SK-MEL-5 (cell line): ENCODE measurements at regions not wholly inside any gene's neighbourhood (a gene's known extent, or its start where the extent isn't known, plus 50 kb on each side); places are given as distances from the start of the nearest gene placed in this dataset.

Experiments used
- DNase-seq: peaks from one replicate; pipeline ENCODE4 v3.0.0-alpha.2; 2016; ENCODE audit warnings: low read depth, low spot score
- in situ Hi-C: cut with HindIII; loops from 2 replicates; pipeline ENCODE4 v1.10.0; 2016; ENCODE audit warnings: low sequenced_read_pairs, high pct_unique_total_duplicates, low pct_unique_long_range_greater_than_20kb

DNA sequence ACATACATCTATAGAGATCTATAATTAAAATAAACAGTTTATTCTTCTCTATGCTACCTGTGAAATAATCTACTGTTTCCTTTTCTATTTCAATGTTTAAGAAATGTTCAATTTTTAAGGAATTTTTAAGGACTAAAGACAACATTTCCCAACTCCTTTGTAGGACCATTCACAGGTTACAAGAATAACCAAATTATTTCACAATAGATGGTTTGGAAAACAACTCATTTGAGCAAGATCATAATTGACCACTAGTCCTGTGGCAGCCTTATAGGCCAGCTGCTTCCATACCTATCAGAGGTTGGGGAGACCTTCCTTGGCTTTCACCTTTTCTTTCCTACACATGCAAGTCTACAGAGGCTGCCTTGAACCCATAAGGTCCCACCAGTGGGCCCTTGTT is 193.7 kb downstream of the TTC39B start:
- in situ Hi-C loops = no loop called here

DNA sequence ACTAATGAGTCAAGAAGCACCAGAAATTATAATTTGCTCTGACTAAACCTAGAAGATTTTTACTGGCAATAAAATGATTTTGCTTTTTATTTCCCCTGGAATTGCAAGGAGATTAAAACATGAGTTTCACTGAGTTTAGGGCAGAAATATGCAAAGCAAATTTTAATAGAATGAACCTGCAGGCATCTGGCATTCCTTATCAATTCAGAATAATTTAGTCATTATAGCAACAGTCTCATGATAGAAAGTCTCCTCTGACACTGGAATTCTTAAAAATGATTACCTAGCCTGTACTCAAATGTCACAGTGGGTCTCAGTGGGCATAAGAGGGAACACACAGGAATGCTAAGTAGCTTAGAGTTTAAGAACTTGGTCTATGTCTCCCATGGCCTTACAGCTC is 195.9 kb downstream of the TTC39B start:
- in situ Hi-C loops = no loop called here
- no peak for DNase-seq

More for the DNA sequence above, 193.7 kb downstream of the TTC39B start:
- no peak for DNase-seq

DNA sequence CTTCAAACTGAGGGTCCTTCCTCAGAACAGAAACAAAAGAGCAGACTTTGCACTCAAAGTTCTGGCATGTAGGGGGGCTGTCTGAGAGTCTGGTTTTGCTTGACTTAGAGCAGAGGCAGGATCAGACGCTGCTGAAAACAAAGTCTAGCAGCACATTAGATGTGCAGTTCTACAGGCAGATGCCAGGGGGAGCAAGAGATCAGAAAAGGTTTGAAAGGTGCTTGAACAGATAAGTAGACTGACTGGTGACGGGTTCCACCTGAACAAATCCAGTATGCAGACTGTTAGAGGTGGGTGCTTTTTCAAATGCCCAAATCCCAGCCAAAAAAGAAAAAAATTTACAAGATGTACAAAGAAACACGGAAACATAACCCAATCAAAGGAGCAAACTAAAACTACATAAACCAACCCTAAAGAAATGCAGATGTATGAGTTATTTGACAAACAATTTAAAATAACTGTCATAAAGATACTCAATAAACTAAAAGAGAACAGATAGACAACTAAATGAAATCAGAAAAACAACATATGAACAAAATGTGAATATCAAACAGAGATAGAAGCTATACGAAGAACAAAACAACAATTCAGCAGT is 194.7 kb upstream of the FREM1 start:
- in situ Hi-C loops = no loop called here
- peak; percentile 57 for DNase-seq

DNA sequence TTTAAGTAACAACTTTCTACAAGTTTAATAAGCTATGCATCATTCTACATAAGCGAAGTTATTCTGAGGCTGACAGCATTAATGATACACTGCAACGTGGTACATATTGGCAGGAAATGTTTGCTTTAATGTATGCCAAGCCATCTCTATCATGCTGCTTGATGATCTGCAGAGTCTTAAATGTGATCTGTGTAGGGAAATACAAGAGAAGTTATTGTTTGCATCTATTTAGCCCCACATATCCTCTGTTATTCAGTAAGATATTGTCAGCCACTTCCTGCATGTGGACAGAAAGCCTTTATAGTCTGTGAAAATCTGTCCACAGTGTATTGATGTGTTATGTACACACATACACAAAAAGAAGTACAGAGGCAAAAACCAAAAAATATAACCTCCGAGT is 193.1 kb upstream of the FREM1 start:
- peak; percentile 89 for DNase-seq
- in situ Hi-C loops = no loop called here

DNA sequence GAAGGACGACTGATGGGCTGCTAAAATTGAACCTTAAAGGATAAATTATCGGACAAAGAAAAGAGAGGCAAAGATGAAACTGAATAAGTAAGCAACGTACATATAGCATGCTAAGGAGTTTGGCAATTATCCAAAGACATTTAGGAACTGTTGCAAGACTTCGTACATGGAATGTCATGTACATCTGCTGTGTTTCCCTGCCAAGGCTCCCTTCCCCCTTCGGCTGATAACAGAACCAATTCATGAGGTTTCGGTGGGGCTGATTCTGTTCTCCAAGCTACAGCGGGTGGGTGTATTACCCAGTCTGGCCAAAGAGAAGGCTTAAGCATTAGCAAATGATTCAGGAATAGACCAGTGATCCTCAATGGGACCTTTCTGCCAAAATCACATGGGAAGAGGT is 190.9 kb upstream of the FREM1 start:
- in situ Hi-C loops = no loop called here
- DNase-seq = no peak

DNA sequence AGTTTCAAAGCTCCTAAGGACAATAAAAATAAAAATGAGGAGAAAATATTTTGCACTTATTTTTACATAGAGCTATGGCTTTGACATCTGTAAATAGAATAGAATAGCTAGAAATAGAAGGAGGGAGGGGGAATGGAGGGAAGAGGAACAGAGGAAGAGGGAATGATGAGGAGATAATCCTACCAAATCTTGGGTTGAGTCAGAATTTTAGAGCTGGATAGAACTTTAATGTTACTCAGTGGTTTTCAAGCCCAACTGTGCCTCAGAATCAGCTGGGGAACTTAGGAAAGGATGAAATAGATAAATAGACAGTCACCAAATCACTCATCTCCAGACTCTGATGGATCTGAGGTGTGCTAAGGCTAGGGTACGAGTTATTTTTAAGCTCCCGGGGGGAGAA is 190.3 kb upstream of the FREM1 start:
- in situ Hi-C loops = no loop called here
- DNase-seq = no peak

DNA sequence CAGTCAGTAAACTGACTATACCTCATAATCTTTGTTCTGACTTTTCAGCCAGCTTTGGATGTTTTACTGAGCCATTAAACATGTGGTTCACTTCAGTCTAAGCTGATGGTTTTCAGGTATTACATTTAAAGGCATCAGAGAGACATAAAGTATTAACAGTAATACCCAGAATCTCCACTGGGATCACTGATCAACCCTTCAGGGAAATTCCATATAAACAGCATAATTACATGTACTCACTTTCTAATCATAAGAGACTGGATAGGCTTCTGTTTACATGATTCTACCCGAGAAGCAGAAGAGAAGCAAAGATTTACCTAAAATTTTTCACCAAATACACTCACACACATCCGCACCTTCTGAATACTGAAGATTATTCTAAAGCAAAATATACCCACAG is 186.7 kb upstream of the FREM1 start:
- in situ Hi-C loops = no loop called here
- DNase-seq = no peak

DNA sequence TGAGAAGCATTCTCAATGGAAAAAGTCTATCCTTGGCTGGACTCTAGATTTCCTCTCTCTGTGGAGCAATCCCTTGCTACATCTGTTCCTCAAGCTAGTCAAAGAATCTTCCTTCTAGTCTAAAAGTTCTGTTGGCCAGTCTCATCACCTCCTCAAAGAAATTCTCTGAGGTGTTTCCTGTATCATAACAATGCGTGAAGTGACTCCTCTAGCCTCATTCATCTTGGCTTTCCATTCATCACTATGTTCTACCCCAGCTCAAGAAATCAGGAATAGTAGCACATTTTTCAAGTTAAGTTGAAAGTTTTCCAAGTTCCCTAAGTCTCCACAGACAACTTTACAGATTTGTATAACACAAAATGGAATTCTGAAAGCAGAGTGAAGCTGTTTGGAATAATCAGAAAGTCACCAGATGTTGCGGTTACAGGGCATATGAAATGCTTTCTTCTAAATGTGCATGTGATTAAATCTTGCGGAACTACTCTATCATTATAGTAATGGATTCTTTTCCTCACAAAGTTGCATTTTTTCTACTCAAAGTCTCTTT is 176.6 kb upstream of the FREM1 start:
- no peak for DNase-seq
- in situ Hi-C loops = no loop called here

DNA sequence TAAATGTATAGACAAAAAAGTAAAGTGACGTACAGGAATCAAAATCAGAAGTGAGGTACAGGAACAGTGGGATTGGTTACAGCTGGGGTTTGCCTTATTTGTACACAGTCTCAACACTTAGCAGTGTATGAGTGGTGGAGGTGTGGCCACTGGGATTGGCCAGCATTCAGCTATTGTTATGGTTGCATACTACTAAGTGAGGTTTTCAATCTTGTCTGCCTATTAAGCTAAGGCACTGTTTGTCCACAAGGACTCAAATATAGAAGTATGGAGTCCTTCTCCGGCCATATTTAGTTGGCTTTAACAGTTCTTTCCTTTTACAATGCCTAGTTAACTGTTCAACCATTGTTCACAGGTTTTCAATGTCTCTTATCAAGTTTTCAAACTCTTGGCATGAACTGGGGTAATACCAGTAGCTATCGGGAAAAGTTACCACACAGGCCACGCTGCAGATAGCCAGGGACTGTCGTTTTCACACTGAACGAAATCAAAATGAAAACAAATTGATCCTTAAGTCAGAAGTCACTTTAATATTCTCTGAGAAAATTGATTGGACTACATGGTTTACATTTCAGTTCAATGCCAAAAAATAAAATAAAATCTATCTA is 176.0 kb upstream of the FREM1 start:
- DNase-seq = no peak

DNA sequence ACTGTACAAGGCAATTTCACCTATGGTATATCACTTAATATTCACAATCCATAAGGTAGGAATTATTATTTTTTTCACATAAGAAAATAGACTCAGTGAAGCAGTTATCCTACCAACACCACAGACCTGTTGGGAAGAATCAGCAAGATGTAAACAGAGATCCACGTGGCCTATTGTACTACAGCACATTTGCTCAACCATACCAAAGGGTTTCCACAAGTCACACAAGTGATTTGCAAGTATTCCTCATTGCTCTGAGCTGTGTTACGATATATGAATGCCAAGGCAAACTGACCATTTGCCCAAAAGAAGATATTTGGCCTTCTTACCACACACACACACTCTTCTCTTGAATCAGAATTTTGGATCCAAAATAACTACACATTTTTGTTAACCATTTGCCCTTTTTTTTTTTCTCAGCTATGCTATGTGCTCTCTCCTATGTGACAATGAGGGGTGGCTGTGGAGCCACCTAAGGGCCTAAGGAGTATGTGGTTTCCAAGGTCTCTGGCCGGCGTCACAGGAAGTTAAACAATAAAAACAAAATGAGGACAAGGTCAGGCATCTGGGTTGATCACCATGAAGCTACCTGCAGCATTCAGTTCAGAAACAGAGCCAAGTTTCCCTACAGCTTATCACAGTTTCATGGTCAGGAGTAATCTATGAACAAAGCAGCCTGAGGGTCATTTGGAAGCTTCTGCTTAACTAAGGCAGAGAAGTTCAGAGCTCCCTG is 171.0 kb upstream of the FREM1 start:
- in situ Hi-C loops = no loop called here

More for the DNA sequence above, 176.0 kb upstream of the FREM1 start:
- in situ Hi-C loops = no loop called here

DNA sequence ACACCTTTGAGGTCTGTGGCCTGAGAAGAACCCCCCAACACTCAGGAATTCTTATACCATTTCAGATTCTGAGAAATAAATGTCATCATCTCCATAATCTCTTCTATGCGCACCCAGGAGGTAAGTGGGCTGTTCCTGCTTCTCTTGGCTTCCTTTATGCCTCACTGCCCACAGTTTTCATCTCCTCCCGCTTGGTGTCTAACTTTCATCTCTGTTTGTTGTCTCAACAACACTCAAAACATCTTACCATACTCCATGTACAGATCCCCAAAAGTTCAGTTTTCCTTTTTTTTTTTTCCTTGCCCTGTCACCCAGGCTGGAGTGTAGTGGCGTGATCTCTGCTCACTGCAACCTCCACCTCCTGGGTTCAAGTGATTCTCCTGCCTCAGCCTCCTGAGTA is 170.2 kb upstream of the FREM1 start:
- in situ Hi-C loops = no loop called here
- DNase-seq = no peak

More for the DNA sequence above, 171.0 kb upstream of the FREM1 start:
- DNase-seq = no peak

DNA sequence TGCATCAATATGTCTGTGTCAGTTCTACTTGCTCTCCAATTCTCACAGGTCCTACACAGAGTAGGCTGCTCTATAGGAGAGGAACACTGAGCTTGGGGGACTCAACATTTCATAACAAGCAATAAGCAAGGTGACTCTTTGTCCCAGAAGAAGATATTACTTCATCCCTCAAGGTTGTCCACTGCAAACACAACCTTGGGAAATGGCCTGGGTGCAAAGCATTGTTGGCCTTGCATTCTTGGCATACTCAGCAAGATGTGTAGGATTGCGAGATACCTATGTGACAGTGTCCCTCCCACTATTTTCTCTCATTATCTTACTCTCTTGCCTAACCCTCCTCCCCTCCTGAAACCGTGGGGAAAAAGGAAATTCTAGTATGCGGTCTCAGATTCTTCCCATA is 169.8 kb upstream of the FREM1 start:
- no peak for DNase-seq
- in situ Hi-C loops = no loop called here

DNA sequence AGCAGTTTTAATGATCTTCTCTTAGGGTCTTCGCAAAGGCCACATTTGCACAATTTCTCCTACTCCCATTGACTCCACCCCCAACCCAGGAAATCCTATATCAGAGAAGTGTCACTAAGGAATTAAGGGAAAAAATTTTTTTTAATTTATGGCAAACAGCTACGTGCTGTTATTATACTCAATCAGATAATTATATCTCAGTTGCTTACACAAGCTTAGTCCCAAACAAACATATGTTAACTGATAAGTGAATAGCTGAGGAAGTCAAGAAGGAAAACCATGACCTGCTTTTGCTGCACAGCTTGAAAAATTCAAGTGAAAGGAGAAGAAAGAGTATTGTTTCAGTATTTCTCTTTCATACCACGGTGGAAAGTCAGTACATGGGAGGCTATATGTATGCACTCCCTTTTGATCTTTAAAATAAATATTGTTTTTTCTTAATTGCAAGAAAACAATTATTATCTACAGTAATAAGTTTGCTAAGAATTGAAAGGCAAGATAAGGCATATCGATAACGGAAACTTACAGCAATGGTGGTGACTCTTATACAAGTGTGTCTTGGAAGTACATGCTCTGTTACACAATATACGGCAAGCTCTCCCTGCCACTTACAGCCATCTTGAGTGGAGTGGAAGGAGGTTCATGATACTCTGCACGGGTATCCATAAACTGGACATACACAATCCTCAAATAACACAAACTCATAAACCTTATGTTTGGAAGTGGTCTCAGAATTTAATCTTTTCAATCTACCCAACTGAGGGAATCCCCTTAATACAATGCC is 167.9 kb upstream of the FREM1 start:
- DNase-seq = no peak
- in situ Hi-C loops = no loop called here

DNA sequence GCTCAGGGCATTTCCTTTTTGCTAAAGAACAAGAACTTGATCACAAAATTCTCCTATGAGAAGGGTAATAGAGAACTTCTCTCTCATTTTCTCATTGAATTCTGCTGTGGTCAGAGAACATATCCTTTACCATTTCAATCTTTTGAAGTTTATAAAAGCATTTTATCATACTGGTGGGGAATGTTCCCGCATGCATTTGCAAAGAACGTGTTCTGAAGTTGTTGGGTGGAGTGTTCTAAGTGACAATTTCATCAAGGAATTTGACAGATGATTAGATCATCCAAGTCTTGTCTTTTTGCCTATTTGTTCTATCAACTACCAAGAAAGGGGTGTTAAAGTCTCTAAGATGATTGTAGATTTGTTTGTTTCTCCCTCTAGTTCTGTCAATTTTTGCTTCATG is 163.4 kb upstream of the FREM1 start:
- DNase-seq = no peak
- in situ Hi-C loops = no loop called here

DNA sequence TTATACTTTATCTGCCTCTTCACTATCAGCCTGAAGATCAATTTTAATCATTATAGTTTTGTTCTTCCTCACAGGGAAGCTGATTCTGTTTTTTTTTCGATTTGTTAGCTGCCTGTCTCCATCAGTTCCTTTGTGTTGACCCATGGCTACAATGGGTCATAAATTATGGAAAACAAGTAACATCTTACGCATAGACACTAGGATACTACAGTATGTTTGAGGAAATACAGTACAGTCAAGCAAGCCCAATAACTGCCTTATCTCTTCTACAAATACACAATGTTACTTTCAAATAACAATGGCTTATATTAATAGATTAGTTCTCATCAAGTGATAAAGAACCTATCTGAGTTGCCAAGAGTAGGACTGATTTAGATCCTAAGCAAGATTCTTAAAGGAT is 160.5 kb upstream of the FREM1 start:
- DNase-seq = no peak
- in situ Hi-C loops = no loop called here

DNA sequence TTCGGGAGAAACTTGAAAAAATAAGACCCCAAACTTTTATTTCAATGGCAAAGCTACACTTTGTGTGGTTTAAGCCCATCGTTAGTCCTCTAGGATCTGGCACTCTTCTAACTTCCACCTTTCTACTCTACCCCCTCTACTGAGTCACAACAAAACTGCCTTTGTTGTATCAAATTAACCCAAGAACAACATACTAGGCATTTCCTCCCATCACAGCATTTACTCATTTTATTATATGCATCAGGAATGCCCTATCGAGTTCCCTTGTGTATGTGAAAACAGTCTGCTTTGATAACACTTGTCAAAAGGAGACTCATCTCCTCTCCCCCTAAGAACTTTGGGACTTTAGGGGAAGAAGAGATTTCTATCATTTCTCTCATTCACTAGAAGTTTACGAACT is 158.9 kb upstream of the FREM1 start:
- no peak for DNase-seq
- in situ Hi-C loops = no loop called here

DNA sequence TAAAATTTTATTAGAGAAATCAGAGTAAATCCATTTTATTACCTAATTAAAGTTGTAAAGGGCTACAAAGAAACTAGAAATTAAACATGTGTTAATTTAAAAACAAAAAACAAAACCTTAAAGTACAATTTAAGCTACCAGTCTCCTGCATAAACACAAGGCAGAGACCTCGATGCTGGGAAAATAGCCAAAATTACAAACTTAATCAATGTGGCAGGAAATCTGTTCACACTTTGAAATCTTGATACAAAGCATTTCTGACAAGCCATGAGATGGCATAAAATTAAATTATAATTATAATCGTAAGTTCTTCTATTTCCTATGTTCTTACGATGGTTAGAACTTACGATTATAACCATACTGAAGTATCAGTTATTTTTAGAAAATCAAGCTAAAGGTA is 158.0 kb upstream of the FREM1 start:
- DNase-seq = no peak
- in situ Hi-C loops = no loop called here

DNA sequence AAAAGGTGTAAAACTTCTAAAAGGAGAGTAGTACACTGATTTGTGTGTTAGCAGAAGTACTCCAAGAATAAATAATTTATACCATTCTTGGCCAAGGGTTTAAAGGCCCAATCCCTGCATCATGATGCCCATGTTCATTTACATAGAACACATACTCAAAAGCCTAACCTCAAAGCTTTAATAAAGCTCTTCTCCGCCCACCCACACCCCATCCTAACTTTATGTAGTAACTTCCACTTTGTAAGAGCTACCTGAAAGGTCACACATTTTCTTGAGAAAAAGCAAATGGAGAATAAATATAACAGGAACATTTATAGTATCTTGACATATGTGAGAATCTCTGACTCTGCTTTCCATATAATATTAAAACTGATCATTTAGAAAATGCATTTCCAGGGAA is 148.8 kb upstream of the FREM1 start:
- no peak for DNase-seq
- in situ Hi-C loops = no loop called here
